Tibial nerve (tissue), 4 donors: ENCODE measurements at regions not wholly inside any gene's neighbourhood (a gene's known extent, or its start where the extent isn't known, plus 50 kb on each side); places are given as distances from the start of the nearest gene placed in this dataset.
"Not testable (repeated sequence)": the region's sequence is repeated elsewhere in the genome, so short reads cannot be mapped to it uniquely, and the experiment has no call there.

Experiments
- DNase-seq, 2 donors: peaks; one replicate each; pipeline ENCODE4 v3.0.0-alpha.2; 2019; ENCODE audit warnings: low spot score in 2 of 2
- H3K27ac ChIP-seq, 4 donors: fragments of 200-600 bp; sonication (generic) in 3 of 4; one replicate each; pipeline ENCODE4 v1.5.1; 2017 to 2019; ENCODE audit warnings: mild to moderate bottlenecking in 1 of 4
- H3K27me3 ChIP-seq, 2 donors: fragments of 200-600 bp; sonication (generic) in 1 of 2; one replicate each; pipeline versions ENCODE4 v1.5.1 to v1.6.0; 2017 to 2019
- H3K36me3 ChIP-seq, 3 donors: fragments of 200-600 bp; sonication (generic); one replicate each; pipeline ENCODE4 v1.5.1; 2018 to 2019
- H3K4me1 ChIP-seq, 4 donors: fragments of 200-600 bp; sonication (generic) in 3 of 4; one replicate each; pipeline ENCODE4 v1.5.1; 2017 to 2019
- H3K4me3 ChIP-seq, 4 donors: fragments of 200-600 bp; sonication (generic) in 3 of 4; one replicate each; pipeline ENCODE4 v1.5.1; 2017 to 2019; ENCODE audit warnings: mild to moderate bottlenecking in 1 of 4, moderate library complexity in 1 of 4
- H3K9me3 ChIP-seq, 4 donors: fragments of 200-600 bp; sonication (generic) in 3 of 4; one replicate each; pipeline ENCODE4 v1.5.1; 2017 to 2019
- EP300 ChIP-seq, 2 donors: sonication (generic); formaldehyde crosslinking; IDR thresholded peaks; one replicate each; pipeline ENCODE4 v1.6.1; 2017; ENCODE audit warnings: antibody characterized with exemption in 2 of 2, mild to moderate bottlenecking in 1 of 2
- POLR2A ChIP-seq, 2 donors: fragments of 450-650 bp; IDR thresholded peaks; one replicate each; pipeline ENCODE4 v1.6.1; 2017; ENCODE audit warnings: antibody characterized with exemption in 2 of 2, mild to moderate bottlenecking in 2 of 2, moderate library complexity in 2 of 2
- WGBS, 2 donors: methylation state at CpG; one replicate each; pipeline ENCODE4 v1.1.5; 2018; 5-methylcytosine and 5-hydroxymethylcytosine counted together
- TF ChIP-seq, protein P1 (sequence below), 5 experiments: fragments of 200-600 bp in 3 of 5; fragments of 450-650 bp in 2 of 5; sonication (generic) in 3 of 5; IDR thresholded peaks; one replicate each; pipeline ENCODE4 v1.5.1; 2016 to 2019; ENCODE audit warnings: antibody characterized with exemption in 5 of 5, mild to moderate bottlenecking in 3 of 5, moderate library complexity in 2 of 5

DNA sequence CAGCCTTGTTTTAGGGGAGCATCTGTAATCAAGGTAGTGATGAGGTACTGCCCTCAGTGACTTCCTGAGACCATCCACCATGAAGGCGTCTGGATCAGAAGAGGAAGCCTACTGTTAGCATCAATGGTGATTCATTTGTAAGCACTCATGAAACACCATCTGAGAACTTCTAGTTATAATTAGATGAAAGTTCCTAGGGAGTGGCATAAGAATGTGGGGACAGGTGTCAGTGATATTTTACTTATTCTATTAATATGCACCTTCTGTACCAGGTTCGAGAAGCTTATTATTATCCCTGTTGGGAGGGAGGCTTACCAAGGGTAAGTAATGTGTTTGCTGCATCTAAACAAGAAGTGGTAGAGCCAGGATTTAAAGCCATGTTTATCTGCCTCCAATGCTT is 295.8 kb upstream of the TBL1XR1 start:
- WGBS, 2 donors, result 91 to 93% methylated on average over 2 of the region's 2 CpGs
- no peak overlapping the region for H3K4me3 ChIP-seq
- H3K4me1 ChIP-seq, result peaks cover 0 to 26% (median 8%) of the 10 kb centered on the region in 4 donors
- no peaks in the 10 kb centered on the region for H3K9me3 ChIP-seq
- no peak for DNase-seq
- no peaks in the 10 kb centered on the region for H3K27me3 ChIP-seq
- no peak for TF ChIP-seq EP300 (IDR thresholded peaks at IDR 0.05)
- TF ChIP-seq, protein P1, sequence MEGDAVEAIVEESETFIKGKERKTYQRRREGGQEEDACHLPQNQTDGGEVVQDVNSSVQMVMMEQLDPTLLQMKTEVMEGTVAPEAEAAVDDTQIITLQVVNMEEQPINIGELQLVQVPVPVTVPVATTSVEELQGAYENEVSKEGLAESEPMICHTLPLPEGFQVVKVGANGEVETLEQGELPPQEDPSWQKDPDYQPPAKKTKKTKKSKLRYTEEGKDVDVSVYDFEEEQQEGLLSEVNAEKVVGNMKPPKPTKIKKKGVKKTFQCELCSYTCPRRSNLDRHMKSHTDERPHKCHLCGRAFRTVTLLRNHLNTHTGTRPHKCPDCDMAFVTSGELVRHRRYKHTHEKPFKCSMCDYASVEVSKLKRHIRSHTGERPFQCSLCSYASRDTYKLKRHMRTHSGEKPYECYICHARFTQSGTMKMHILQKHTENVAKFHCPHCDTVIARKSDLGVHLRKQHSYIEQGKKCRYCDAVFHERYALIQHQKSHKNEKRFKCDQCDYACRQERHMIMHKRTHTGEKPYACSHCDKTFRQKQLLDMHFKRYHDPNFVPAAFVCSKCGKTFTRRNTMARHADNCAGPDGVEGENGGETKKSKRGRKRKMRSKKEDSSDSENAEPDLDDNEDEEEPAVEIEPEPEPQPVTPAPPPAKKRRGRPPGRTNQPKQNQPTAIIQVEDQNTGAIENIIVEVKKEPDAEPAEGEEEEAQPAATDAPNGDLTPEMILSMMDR (IDR thresholded peaks at IDR 0.05), result no peak
- no peak for TF ChIP-seq POLR2A (IDR thresholded peaks at IDR 0.05)
- no peak overlapping the region for H3K27ac ChIP-seq
- no peaks in the 10 kb centered on the region for H3K36me3 ChIP-seq

DNA sequence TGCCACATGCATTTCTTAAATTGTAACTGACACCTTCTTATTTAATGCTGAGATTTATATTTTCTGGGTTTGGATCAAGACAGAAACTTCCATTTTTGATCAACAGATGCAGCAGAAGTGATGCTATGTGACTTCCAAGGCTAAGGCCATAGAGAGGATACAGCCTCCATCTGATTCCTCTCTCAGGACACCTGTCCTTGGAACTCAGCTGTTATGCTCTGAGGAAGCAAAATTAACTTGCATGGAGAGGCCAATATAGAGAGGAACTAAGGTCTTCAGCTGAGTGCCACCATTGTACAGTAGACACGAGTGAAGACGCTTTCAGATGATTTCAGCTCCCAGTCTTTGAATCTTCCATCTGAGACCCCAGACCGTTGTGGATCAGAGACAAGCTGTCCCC is 296.9 kb upstream of the TBL1XR1 start:
- H3K27ac ChIP-seq, result no peak overlapping the region
- no peaks in the 10 kb centered on the region for H3K27me3 ChIP-seq
- H3K4me3 ChIP-seq, result no peak overlapping the region
- H3K9me3 ChIP-seq, result no peaks in the 10 kb centered on the region
- peaks cover 0 to 32% (median 8%) of the 10 kb centered on the region in 4 donors for H3K4me1 ChIP-seq
- DNase-seq, result no peak
- 88 to 98% methylated on average over 3 of the region's 3 CpGs for WGBS, 2 donors
- TF ChIP-seq POLR2A (IDR thresholded peaks at IDR 0.05), result no peak
- TF ChIP-seq, protein P1 (IDR thresholded peaks at IDR 0.05), result no peak
- no peak for TF ChIP-seq EP300 (IDR thresholded peaks at IDR 0.05)
- no peaks in the 10 kb centered on the region for H3K36me3 ChIP-seq

DNA sequence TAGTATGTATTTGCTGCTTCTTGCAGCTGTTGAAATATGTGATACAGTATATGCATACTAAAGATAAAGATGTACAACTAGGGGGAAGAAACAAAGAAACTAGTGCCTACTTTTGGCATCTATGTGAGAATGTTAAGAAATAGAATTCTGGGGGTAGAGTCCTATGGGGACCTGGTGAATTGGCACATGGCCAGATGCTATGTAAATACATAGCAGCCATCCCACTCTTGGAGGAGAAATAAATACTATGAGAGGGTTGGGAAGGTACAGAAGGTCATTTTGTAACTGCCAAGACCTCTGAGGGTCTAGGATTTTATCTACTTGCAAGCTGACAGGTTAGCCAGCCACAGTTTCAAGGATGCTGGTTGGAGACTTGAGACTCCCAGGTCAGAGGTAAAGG is 298.3 kb upstream of the TBL1XR1 start:
- Histone ChIP-seq H3K4me1 (peaks cover 0 to 25% (median 6%) of the 10 kb centered on the region in 4 donors), H3K36me3 (no peaks in the 10 kb centered on the region), H3K9me3 (no peaks in the 10 kb centered on the region), H3K27me3 (no peaks in the 10 kb centered on the region), H3K27ac (no peak overlapping the region), H3K4me3 (no peak overlapping the region)
- DNase-seq, result no peak
- TF ChIP-seq POLR2A (IDR thresholded peaks at IDR 0.05) (no peak), EP300 (IDR thresholded peaks at IDR 0.05) (no peak)
- TF ChIP-seq, protein P1 (IDR thresholded peaks at IDR 0.05), result no peak

DNA sequence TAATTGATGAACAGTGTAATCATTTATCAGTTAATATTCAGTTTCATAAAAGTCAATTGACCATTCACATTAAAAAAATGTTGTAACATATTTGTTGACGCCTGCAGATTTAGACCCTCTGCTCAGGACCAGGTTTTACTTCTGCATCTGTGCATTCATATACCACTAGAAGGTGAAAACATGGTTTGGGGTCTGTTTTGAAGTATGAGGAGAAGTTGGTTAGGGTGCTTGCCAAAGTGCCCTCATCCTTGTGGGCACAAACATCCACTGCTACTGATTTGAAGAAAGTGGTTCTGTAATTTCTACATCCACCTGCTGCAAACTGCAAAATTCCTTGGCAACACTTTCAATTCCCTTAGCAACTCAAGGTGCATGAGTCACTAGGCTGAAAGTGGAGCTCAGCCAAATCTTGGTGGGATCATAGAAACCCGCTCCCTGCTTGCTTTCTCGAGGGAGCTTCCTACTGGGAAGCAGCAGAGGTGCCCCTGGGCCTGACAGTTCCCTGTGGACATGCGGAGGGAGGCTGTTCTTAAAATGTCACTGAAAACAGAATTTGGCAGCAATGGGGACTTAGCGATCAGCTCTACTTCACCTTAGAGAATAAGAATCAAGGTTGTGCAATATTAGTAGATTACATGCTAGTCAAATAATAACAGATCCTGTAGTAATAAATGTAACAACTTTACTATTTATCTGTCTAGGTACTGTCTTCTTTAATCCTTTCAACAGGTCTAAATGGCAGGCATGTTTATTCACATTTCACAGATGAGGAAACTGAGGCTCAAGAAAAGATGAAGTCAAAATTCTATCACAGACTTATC is 301.0 kb upstream of the TBL1XR1 start:
- TF ChIP-seq EP300 (IDR thresholded peaks at IDR 0.05) (peak in 1 of 2 donors; percentile 34), POLR2A (IDR thresholded peaks at IDR 0.05) (no peak)
- Histone ChIP-seq H3K36me3 (no peaks in the 10 kb centered on the region), H3K4me3 (no peak overlapping the region), H3K4me1 (peaks cover 0 to 10% (median 0%) of the 10 kb centered on the region in 4 donors), H3K27me3 (no peaks in the 10 kb centered on the region), H3K27ac (no peak overlapping the region), H3K9me3 (no peaks in the 10 kb centered on the region)
- DNase-seq, result peak in 1 of 2 donors; percentile 22
- WGBS, 2 donors, result 69 to 71% methylated on average over 5 of the region's 5 CpGs

DNA sequence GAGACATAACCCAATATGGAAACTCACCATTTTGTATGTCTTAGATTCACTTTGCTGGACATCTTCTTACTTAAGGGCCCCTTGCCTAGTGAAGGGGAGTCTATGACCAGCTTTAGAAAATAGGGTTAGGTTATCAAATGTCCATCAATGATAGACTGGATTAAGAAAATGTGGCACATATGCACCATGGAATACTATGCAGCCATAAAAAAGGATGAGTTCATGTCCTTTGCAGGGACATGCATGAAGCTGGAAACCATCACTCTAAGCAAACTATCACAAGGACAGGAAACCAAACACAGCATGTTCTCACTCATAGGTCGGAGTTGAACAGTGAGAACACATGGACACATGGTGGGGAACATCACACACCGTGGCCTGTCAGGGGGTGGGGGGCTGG is 301.8 kb upstream of the TBL1XR1 start:
- not testable (repeated sequence) for DNase-seq, H3K36me3 ChIP-seq, H3K27me3 ChIP-seq, H3K27ac ChIP-seq, H3K4me3 ChIP-seq, H3K9me3 ChIP-seq, H3K4me1 ChIP-seq
- WGBS, 2 donors, result 95 to 98% methylated on average over 2 of the region's 2 CpGs

DNA sequence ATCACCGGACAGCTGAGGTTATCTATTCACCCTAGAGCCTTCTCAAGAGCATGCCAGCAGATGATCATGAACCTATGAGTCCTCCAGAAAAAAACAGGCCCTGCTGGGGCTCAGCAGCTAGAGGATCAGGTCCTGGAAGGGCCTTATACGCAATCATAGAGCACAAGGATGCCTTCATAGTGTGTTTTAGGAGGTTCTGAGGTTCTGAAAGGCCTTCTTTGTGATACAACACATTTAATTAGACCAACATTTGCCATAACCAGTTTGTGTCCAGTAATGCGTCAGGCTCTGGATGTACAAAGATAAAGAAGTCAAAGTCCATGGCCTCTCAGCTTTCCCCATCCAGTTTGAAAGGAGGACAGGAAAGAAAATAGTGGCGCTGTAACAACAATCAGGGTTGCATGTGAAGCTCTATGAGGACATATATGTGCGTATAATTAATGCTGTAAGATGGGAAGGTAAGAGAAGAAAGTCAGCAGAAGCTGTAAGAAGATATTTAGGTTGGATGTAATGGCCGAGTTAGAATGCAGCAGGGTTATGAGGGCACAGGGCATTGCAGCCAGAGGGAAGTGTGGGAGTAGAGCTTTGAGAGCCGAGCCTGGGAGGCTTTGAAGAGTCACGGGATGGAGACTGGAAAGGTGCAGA is 302.6 kb upstream of the TBL1XR1 start:
- TF ChIP-seq EP300 (IDR thresholded peaks at IDR 0.05), result no peak
- TF ChIP-seq POLR2A (IDR thresholded peaks at IDR 0.05), result no peak
- TF ChIP-seq, protein P1 (IDR thresholded peaks at IDR 0.05), result no peak
- Histone ChIP-seq H3K9me3 (no peaks in the 10 kb centered on the region), H3K27me3 (no peaks in the 10 kb centered on the region), H3K4me3 (no peak overlapping the region), H3K4me1 (peaks cover 0 to 10% (median 0%) of the 10 kb centered on the region in 4 donors), H3K27ac (no peak overlapping the region), H3K36me3 (no peaks in the 10 kb centered on the region)
- WGBS, 2 donors, result 69 to 73% methylated on average over 8 of the region's 8 CpGs
- DNase-seq, result no peak
